ENCODE measurements at regions not wholly inside any gene's neighbourhood (a gene's known extent, or its start where the extent isn't known, plus 50 kb on each side); places are given as distances from the start of the nearest gene placed in this dataset.

DNA sequence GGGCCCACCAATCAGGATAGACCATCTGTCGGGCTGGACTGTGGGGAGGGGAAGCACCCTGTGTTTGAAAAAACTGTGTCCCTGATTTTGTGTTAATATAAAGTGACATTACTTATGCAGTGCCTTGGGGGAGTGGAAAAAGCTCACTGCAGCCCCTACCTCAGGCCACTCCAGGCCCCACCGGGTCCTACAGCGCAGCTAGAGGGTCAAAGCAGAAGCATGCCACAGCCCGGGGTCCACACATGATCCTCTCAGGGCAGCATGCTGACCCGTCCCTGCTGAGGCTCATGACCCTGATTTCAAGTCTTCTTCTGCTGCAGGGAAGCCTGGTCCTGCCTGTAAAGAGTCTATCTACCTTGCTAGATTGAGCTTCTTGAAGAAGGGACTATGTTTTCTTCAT is 133.0 kb upstream of the PLCB4 start:
- Histone ChIP-seq H3K4me1 (ENCODE audit: control insufficient read depth, insufficient read depth, low read length) (peaks cover 6% of the 10 kb centered on the region), H3K4me2 (ENCODE audit: low read length) (no peak overlapping the region), H3K27me3 (ENCODE audit: control insufficient read depth, insufficient read depth, low read length) (no peaks in the 10 kb centered on the region), H3K9me3 (replicated peaks; ENCODE audit: low read length) (no peaks in the 10 kb centered on the region), H3K4me3 (ENCODE audit: low read length) (no peak overlapping the region), H3K9ac (ENCODE audit: low read depth, low read length) (no peak overlapping the region), H3K36me3 (ENCODE audit: insufficient read depth, low read length) (no peaks in the 10 kb centered on the region)

DNA sequence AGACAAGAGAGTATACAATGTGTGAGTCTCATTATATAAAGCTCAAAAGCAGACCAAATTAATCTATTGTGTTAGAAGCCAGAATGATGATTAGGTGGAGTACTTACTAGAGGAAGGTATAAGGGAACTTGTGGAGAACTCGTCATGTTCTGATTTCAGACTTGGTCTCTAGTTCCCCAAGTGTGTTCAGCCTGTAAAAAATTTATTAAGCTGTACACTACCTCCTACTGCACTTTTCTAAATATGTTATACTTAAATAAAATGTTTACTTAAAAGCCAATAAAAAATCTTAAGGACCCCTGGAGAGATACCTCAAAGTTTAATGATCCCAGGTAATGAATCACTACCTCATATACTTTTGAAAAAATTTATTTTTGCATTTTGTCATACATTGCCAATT is 130.4 kb upstream of the PLCB4 start:
- H3K4me3 ChIP-seq (ENCODE audit: low read length): no peak overlapping the region
- H3K4me2 ChIP-seq (ENCODE audit: low read length): no peak overlapping the region

DNA sequence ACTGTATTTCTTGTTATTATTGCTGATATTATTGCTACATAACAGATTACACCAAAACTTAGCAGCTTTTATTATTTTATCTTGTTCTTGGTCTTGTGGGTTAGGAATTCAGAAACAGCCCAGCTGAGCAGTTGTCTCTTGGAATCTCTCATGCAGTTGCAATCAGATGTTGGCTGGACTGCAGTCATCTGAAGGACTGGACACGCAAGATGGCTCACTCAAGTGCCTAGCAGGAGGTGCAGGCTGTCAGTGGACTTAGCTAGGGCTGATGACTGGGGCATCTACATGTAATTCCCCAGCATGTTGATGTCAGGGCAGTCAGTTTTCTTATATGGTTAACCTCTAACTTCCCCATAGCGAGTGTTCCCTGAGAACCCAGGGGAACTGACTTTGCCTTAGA is 128.6 kb upstream of the PLCB4 start:
- no peak overlapping the region for H3K4me2 ChIP-seq (ENCODE audit: low read length)
- no peaks in the 10 kb centered on the region for H3K9me3 ChIP-seq (replicated peaks; ENCODE audit: low read length)
- H3K36me3 ChIP-seq (ENCODE audit: insufficient read depth, low read length): no peaks in the 10 kb centered on the region
- no peak overlapping the region for H3K9ac ChIP-seq (ENCODE audit: low read depth, low read length)
- H3K4me1 ChIP-seq (ENCODE audit: control insufficient read depth, insufficient read depth, low read length): no peaks in the 10 kb centered on the region
- H3K27me3 ChIP-seq (ENCODE audit: control insufficient read depth, insufficient read depth, low read length): no peaks in the 10 kb centered on the region
- H3K4me3 ChIP-seq (ENCODE audit: low read length): no peak overlapping the region

More for the DNA sequence above, 130.4 kb upstream of the PLCB4 start:
- no peaks in the 10 kb centered on the region for H3K9me3 ChIP-seq (replicated peaks; ENCODE audit: low read length)
- H3K9ac ChIP-seq (ENCODE audit: low read depth, low read length): no peak overlapping the region
- peaks cover under 1% of the 10 kb centered on the region for H3K4me1 ChIP-seq (ENCODE audit: control insufficient read depth, insufficient read depth, low read length)
- H3K27me3 ChIP-seq (ENCODE audit: control insufficient read depth, insufficient read depth, low read length): no peaks in the 10 kb centered on the region
- H3K36me3 ChIP-seq (ENCODE audit: insufficient read depth, low read length): no peaks in the 10 kb centered on the region

DNA sequence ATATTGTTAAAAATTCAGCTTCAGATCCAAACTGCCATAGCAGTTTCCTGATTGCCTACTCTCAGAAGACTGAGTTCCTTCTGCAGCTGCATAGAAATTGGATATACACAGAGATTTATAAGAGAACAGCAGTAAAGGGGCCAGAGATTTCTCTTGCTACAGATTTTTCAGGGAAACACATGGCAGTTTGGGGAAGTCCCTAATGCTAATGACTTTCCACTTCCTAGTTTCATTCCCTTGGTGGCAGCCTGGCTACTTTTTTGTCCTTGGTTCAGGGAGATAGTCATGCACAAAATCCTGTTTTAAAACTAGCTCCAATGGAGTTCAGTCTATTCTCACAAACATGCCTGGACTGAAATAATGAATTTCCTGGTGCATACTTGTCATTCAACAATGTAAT is 125.3 kb upstream of the PLCB4 start:
- Histone ChIP-seq H3K9ac (ENCODE audit: low read depth, low read length) (no peak overlapping the region), H3K4me1 (ENCODE audit: control insufficient read depth, insufficient read depth, low read length) (no peaks in the 10 kb centered on the region), H3K36me3 (ENCODE audit: insufficient read depth, low read length) (no peaks in the 10 kb centered on the region), H3K27me3 (ENCODE audit: control insufficient read depth, insufficient read depth, low read length) (peaks cover 3% of the 10 kb centered on the region), H3K4me3 (ENCODE audit: low read length) (no peak overlapping the region), H3K4me2 (ENCODE audit: low read length) (no peak overlapping the region), H3K9me3 (replicated peaks; ENCODE audit: low read length) (no peaks in the 10 kb centered on the region)

DNA sequence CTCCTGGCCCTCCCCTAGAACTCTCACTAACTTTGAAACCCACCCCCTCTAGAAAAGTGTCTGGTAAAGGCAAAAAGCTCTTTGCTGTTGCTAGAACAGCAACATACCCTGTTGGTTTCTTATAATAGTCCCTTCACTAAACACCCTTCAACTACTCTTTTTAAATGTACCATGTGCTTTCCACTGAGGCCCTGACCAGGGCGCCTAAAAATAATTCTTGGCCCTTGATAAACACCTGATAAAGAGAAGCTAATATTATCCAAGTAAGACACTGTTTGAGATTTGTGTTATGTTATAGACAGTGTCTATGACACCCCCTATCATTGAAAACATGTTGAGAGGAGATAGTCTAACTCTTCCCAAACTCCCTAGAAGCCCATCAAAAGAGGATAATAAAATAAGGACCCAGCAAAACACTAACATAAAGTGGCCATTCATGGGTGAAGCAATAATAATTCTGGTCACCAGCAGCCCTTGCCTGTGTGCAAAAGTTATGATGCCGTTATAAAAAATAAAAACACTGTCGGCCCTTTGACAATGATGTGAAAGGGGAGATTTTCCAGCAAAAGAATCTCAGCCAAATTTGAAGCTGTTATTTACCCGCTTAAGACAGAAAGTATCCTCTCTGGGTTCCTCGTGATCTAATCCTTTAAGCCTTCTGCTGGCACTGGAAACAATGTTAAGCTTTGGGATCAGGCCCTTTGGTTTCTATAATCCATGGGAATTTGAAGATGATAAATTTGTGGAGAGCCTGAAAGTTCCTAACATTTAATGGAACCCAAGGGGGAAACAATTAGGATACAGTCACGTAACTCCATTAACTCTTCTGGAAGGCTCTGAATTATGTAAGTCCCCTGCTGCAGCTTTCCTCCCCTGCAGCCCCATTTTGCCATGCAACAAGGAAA is 122.6 kb upstream of the PLCB4 start:
- Histone ChIP-seq H3K27me3 (ENCODE audit: control insufficient read depth, insufficient read depth, low read length) (peaks cover 8% of the 10 kb centered on the region), H3K4me1 (ENCODE audit: control insufficient read depth, insufficient read depth, low read length) (no peaks in the 10 kb centered on the region), H3K36me3 (ENCODE audit: insufficient read depth, low read length) (no peaks in the 10 kb centered on the region), H3K4me3 (ENCODE audit: low read length) (no peak overlapping the region), H3K9me3 (replicated peaks; ENCODE audit: low read length) (no peaks in the 10 kb centered on the region), H3K9ac (ENCODE audit: low read depth, low read length) (no peak overlapping the region), H3K4me2 (ENCODE audit: low read length) (no peak overlapping the region)

DNA sequence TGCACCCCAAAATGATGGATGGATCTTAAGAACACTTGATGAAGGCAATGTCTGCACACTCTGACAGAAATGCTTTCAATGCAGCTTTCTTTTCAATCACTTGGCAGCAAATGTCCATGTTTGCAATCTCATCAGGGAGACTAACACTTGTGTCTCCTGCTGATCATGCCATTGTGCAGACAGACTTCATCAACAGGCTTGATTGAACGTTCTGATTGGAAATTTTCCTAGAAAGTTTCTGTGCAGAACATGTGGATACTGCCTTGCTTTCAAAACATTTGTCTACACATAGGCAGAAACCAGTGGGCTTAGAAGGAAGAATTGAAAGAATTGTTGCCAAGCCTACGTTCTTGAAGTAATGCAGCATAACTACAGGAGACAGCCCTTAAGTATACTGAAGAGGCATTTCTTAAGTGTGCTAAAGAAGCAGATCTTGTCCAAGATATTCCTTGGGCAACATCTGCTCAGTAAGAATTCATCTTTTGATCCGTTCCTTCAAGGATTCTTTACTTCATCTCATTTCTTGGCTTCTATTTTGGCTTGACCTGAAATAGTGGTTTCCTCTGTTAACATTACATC is 120.4 kb upstream of the PLCB4 start:
- Histone ChIP-seq H3K36me3 (ENCODE audit: insufficient read depth, low read length) (no peaks in the 10 kb centered on the region), H3K27me3 (ENCODE audit: control insufficient read depth, insufficient read depth, low read length) (peaks cover 8% of the 10 kb centered on the region), H3K4me3 (ENCODE audit: low read length) (no peak overlapping the region), H3K4me1 (ENCODE audit: control insufficient read depth, insufficient read depth, low read length) (no peaks in the 10 kb centered on the region), H3K4me2 (ENCODE audit: low read length) (no peak overlapping the region), H3K9me3 (replicated peaks; ENCODE audit: low read length) (no peaks in the 10 kb centered on the region), H3K9ac (ENCODE audit: low read depth, low read length) (no peak overlapping the region)

DNA sequence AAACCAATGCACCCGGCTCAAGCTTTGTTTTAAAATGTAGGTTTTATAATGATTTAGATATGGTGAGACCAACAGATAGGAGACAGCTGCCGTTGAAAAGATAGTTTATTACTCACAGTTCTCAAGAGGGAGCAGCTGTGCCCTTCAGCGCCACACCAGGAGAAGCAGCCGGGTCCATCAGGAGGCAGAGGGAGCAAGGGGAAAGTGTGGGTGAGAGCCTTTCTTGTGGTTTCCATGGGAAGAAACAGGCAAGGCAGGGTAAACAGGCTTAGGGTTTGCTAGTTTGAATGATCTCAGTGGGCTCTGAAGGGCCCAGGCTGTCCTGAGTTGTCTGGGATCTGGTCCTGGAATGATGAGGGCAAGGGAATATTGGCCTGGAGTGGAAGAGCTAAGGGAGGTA is 117.7 kb upstream of the PLCB4 start:
- Histone ChIP-seq H3K4me3 (ENCODE audit: low read length) (no peak overlapping the region), H3K4me2 (ENCODE audit: low read length) (no peak overlapping the region), H3K9me3 (replicated peaks; ENCODE audit: low read length) (no peaks in the 10 kb centered on the region), H3K36me3 (ENCODE audit: insufficient read depth, low read length) (no peaks in the 10 kb centered on the region), H3K9ac (ENCODE audit: low read depth, low read length) (no peak overlapping the region), H3K4me1 (ENCODE audit: control insufficient read depth, insufficient read depth, low read length) (no peaks in the 10 kb centered on the region), H3K27me3 (ENCODE audit: control insufficient read depth, insufficient read depth, low read length) (peaks cover 8% of the 10 kb centered on the region)

DNA sequence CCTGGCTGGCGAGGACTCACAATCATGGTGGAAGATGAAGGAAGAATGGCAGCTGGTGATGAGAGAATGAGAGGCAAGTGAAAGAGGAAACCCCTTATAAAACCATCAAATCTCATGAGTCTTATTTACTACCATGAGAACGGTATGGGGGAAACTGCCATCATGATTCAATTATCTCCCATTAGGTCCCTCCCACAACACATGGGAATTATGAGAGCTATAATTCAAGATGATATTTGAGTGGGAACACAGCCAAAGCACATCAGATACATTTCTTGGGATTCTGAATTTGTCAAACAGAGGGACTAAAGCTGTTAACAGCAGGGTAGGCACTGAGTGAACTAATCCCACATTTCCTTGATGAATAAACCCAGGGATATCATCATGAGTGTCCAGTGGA is 116.2 kb upstream of the PLCB4 start:
- H3K36me3 ChIP-seq (ENCODE audit: insufficient read depth, low read length): no peaks in the 10 kb centered on the region
- no peak overlapping the region for H3K4me3 ChIP-seq (ENCODE audit: low read length)
- H3K4me2 ChIP-seq (ENCODE audit: low read length): no peak overlapping the region
- no peaks in the 10 kb centered on the region for H3K4me1 ChIP-seq (ENCODE audit: control insufficient read depth, insufficient read depth, low read length)
- H3K27me3 ChIP-seq (ENCODE audit: control insufficient read depth, insufficient read depth, low read length): peaks cover 8% of the 10 kb centered on the region
- H3K9ac ChIP-seq (ENCODE audit: low read depth, low read length): no peak overlapping the region
- H3K9me3 ChIP-seq (replicated peaks; ENCODE audit: low read length): no peaks in the 10 kb centered on the region

DNA sequence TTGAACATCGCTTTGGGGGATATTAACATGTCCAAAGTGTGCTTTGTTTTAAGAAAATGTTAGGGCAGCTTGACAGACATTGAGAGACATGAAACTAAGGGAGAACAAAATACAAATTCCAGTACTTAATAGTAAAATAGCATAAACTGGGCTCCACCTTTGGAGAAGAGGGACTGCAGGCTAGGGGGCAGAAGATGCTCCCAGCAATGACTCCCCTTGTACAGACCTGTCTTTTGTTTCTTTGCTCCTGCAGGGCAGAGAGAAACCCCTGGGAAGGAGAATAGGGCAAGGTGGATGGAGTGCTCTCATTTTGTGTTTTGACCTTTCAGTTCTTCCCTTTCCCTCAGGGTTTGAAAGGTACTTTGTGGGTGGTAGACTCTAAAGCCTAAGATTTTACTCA is 115.6 kb upstream of the PLCB4 start:
- Histone ChIP-seq H3K4me1 (ENCODE audit: control insufficient read depth, insufficient read depth, low read length) (no peaks in the 10 kb centered on the region), H3K9ac (ENCODE audit: low read depth, low read length) (no peak overlapping the region), H3K4me2 (ENCODE audit: low read length) (no peak overlapping the region), H3K4me3 (ENCODE audit: low read length) (no peak overlapping the region), H3K36me3 (ENCODE audit: insufficient read depth, low read length) (no peaks in the 10 kb centered on the region), H3K27me3 (ENCODE audit: control insufficient read depth, insufficient read depth, low read length) (peaks cover 8% of the 10 kb centered on the region), H3K9me3 (replicated peaks; ENCODE audit: low read length) (no peaks in the 10 kb centered on the region)

DNA sequence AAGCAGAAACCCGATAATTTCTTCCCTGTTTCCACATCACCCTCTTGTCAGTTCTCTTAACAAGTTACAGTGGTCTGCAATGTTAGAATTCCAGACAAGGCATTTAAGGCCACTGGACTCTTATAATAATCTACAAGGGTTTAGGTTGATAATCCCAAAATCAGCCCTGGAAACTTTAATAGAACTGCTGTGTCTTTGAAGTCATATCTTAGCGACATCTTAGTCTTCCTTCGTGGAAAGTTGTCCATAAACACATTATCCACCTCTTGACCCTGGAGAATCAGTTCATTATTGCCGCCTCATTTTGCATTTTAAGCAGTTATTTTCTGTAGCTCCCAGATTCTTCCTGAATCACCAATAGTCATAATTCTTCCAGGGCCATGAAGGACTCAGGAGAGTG is 108.6 kb upstream of the PLCB4 start:
- no peaks in the 10 kb centered on the region for H3K27me3 ChIP-seq (ENCODE audit: control insufficient read depth, insufficient read depth, low read length)

DNA sequence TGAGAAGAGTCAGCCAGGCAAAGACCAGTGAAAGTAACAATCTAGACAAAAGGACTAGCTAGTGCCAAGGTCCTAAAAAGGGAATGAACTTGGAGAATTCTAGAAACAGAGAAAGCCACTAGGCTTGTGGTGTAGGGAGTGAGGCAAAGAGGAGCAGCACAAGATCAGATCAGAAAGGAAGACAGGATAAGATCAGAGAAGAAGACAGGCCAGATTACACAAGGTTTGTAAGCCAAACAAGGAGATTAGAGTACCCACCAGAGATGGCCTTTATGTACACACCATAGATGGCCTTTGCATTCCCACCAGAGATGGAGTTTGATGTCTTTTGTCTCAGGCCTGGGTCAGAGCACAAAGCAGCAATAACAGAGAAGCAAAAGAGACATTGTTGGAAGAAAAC is 105.6 kb upstream of the PLCB4 start:
- no peak overlapping the region for H3K9ac ChIP-seq (ENCODE audit: low read depth, low read length)
- no peaks in the 10 kb centered on the region for H3K36me3 ChIP-seq (ENCODE audit: insufficient read depth, low read length)
- H3K4me3 ChIP-seq (ENCODE audit: low read length): no peak overlapping the region
- no peaks in the 10 kb centered on the region for H3K9me3 ChIP-seq (replicated peaks; ENCODE audit: low read length)
- no peaks in the 10 kb centered on the region for H3K4me1 ChIP-seq (ENCODE audit: control insufficient read depth, insufficient read depth, low read length)
- no peak overlapping the region for H3K4me2 ChIP-seq (ENCODE audit: low read length)
- no peaks in the 10 kb centered on the region for H3K27me3 ChIP-seq (ENCODE audit: control insufficient read depth, insufficient read depth, low read length)

More for the DNA sequence above, 108.6 kb upstream of the PLCB4 start:
- H3K9me3 ChIP-seq (replicated peaks; ENCODE audit: low read length): no peaks in the 10 kb centered on the region
- H3K4me3 ChIP-seq (ENCODE audit: low read length): no peak overlapping the region
- no peak overlapping the region for H3K9ac ChIP-seq (ENCODE audit: low read depth, low read length)
- no peaks in the 10 kb centered on the region for H3K36me3 ChIP-seq (ENCODE audit: insufficient read depth, low read length)
- H3K4me1 ChIP-seq (ENCODE audit: control insufficient read depth, insufficient read depth, low read length): no peaks in the 10 kb centered on the region
- no peak overlapping the region for H3K4me2 ChIP-seq (ENCODE audit: low read length)

Data from skeletal muscle satellite cell (primary cell).